ENCODE measurements at regions not wholly inside any gene's neighbourhood (a gene's known extent, or its start where the extent isn't known, plus 50 kb on each side); places are given as distances from the start of the nearest gene placed in this dataset.

DNA sequence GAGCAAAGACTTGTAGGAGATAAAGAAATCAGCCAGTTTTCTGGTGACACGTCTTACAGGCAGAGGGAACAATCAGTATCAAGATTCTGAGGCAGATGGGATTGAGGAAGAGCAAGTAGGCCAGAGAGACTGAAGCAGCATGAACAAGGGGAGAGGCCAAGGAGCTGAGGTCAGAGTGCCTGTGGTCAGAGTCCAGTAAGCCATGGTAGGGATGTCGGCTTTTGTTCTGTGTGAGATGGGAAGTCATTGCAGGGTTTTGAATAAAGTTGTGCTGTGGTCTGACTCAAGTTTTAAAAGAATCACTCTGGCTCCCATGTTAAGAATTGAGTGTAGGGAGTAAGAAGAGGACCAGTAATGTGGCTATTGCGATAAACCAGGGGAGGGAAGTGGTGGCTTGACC is 85.9 kb upstream of the IVNS1ABP start:
- TF ChIP-seq, protein P1, sequence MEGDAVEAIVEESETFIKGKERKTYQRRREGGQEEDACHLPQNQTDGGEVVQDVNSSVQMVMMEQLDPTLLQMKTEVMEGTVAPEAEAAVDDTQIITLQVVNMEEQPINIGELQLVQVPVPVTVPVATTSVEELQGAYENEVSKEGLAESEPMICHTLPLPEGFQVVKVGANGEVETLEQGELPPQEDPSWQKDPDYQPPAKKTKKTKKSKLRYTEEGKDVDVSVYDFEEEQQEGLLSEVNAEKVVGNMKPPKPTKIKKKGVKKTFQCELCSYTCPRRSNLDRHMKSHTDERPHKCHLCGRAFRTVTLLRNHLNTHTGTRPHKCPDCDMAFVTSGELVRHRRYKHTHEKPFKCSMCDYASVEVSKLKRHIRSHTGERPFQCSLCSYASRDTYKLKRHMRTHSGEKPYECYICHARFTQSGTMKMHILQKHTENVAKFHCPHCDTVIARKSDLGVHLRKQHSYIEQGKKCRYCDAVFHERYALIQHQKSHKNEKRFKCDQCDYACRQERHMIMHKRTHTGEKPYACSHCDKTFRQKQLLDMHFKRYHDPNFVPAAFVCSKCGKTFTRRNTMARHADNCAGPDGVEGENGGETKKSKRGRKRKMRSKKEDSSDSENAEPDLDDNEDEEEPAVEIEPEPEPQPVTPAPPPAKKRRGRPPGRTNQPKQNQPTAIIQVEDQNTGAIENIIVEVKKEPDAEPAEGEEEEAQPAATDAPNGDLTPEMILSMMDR (IDR thresholded peaks at IDR 0.05), result no peak
- no peak for TF ChIP-seq POLR2A (IDR thresholded peaks at IDR 0.05)
